GM18907 (cell line): ENCODE measurements at regions not wholly inside any gene's neighbourhood (a gene's known extent, or its start where the extent isn't known, plus 50 kb on each side); places are given as distances from the start of the nearest gene placed in this dataset.
"Not testable (repeated sequence)": the region's sequence is repeated elsewhere in the genome, so short reads cannot be mapped to it uniquely, and the experiment has no call there.

ENCODE experiments used
- ATAC-seq: cut with Tn5 transposase; IDR thresholded peaks from one replicate; pipeline ENCODE4 v1.9.1; 2021; ENCODE audit warnings: mild to moderate bottlenecking, moderate library complexity; ENCODE audit not compliant: unreplicated experiment

GRCh38 chr10:70987396-70988130 lies 99.2 kb upstream of the PCBD1 start:
- ATAC-seq = no peak

- not testable (repeated sequence) for ATAC-seq
Measured at GRCh38 chr10:70990156-70990555, 101.8 kb upstream of the PCBD1 start.

GRCh38 chr10:70990681-70991080 lies 102.3 kb upstream of the PCBD1 start:
- no peak for ATAC-seq

- no peak for ATAC-seq
Measured at GRCh38 chr10:70991140-70992124, 103.1 kb upstream of the PCBD1 start.

GRCh38 chr10:70992436-70992835 lies 104.1 kb upstream of the PCBD1 start:
- ATAC-seq = no peak

GRCh38 chr10:70993051-70993450 lies 104.7 kb upstream of the PCBD1 start:
- ATAC-seq = no peak

GRCh38 chr10:70996549-70996948 lies 108.2 kb upstream of the PCBD1 start:
- no peak for ATAC-seq

- no peak for ATAC-seq
Measured at GRCh38 chr10:70997236-70997635, 108.9 kb upstream of the PCBD1 start.

- no peak for ATAC-seq
Measured at GRCh38 chr10:70998086-70998485, 109.7 kb upstream of the PCBD1 start.

- ATAC-seq = no peak
Measured at GRCh38 chr10:71001470-71001869, 113.1 kb upstream of the PCBD1 start.

GRCh38 chr10:71004176-71005075 lies 116.1 kb upstream of the PCBD1 start:
- no peak for ATAC-seq

GRCh38 chr10:71005337-71006305 lies 117.3 kb upstream of the PCBD1 start:
- no peak for ATAC-seq

GRCh38 chr10:71006506-71006905 lies 118.1 kb upstream of the PCBD1 start:
- ATAC-seq = no peak

GRCh38 chr10:71007516-71007915 lies 119.2 kb upstream of the PCBD1 start:
- no peak for ATAC-seq

- ATAC-seq = no peak
Measured at GRCh38 chr10:71008150-71008549, 119.8 kb upstream of the PCBD1 start.

- no peak for ATAC-seq
Measured at GRCh38 chr10:71009126-71009525, 120.8 kb upstream of the PCBD1 start.

GRCh38 chr10:71010730-71011129 lies 122.4 kb upstream of the PCBD1 start:
- ATAC-seq = no peak

GRCh38 chr10:71011141-71011540 lies 122.8 kb upstream of the PCBD1 start:
- no peak for ATAC-seq

GRCh38 chr10:71014021-71014805 lies 125.8 kb upstream of the PCBD1 start:
- no peak for ATAC-seq
